ENCODE measurements at regions not wholly inside any gene's neighbourhood (a gene's known extent, or its start where the extent isn't known, plus 50 kb on each side); places are given as distances from the start of the nearest gene placed in this dataset.

DNA sequence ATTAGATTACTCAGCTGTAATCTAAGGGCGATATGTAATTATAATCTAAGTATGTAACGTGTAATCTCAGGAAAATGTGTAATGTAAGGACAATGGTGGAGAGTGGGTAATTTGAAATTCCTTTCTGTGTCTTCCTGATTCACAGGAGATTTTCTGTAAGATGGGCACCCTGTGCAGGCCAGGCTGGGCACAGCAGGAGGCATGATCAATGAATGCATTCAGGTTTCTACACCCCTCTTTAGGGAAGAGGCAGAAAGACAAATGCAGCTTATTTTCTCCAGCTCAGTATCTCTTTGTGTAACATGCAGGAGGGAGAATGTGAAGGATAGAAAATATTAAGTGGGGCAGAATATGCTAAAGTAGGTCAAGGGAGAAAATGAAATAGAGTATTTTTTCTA, 320.1 kb downstream of the PIK3C3 start:
- no TSS peak for BruUV-seq (replicated peaks)
- no peak overlapping the region for H3K4me3 ChIP-seq
- H3K4me1 ChIP-seq (replicated peaks in 1 of 2; ENCODE audit: control insufficient read depth in 2 of 2, insufficient read depth in 2 of 2, low read length in 2 of 2), result no peaks in the 10 kb centered on the region
- in situ Hi-C loops (cut with MboI), result no loop called here
- no peak overlapping the region for H2AFZ ChIP-seq (ENCODE audit: low read depth, low read length)
- ChIA-PET POLR2A (no interaction called here), CTCF (ENCODE audit: low intra/inter-chr PET ratio) (interaction anchor here (0.8 kb wide), 1 partner anchor 223 kb away, joined by 3 read pairs; no protein-coding TSS in a partner anchor)
- no peaks in the 10 kb centered on the region for H3K9me1 ChIP-seq (ENCODE audit: control insufficient read depth, insufficient read depth, low read length)
- H3K36me3 ChIP-seq (ENCODE audit: control insufficient read depth, insufficient read depth, low read length), result no peaks in the 10 kb centered on the region
- no peaks in the 10 kb centered on the region for H3K27me3 ChIP-seq (ENCODE audit: control insufficient read depth in 2 of 2, insufficient read depth in 2 of 2, low read length in 2 of 2)
- FAIRE-seq (no peak), ATAC-seq (no peak), DNase-seq (ENCODE audit: extremely low read depth in 1 of 4, low spot score in 3 of 4) (no peak)
- H3K27ac ChIP-seq (ENCODE audit: extremely low read depth, low read depth, low read length), result no peak overlapping the region
- H3K79me2 ChIP-seq (ENCODE audit: control insufficient read depth, insufficient read depth, low read length), result no peaks in the 10 kb centered on the region
- WGBS (ENCODE audit: insufficient coverage, low coverage, missing lambda C conversion rate), result 6% methylated on average over 2 of the region's 2 CpGs
- H3K4me2 ChIP-seq (ENCODE audit: insufficient read depth, low read length), result no peak overlapping the region
- H3K9ac ChIP-seq (ENCODE audit: insufficient read depth in 1 of 2, low read depth in 2 of 2, low read length in 2 of 2), result no peak overlapping the region
- H3K9me3 ChIP-seq (replicated peaks; ENCODE audit: control insufficient read depth, insufficient read depth, low read depth, low read length), result no peaks in the 10 kb centered on the region
- intact Hi-C loops (cut with micrococcal nuclease), result no loop called here
- no peaks in the 10 kb centered on the region for H4K20me1 ChIP-seq (replicated peaks; ENCODE audit: control insufficient read depth, insufficient read depth, low read length)
- no peak for TF ChIP-seq ZNF436 (CRISPR knock-in tag; IDR thresholded peaks at IDR 0.05)
- no peak for TF ChIP-seq FOSL1 (tag; conservative IDR thresholded peaks at IDR 0.05)
- TF ChIP-seq HDAC2 (IDR thresholded peaks at IDR 0.05), result no peak
- TF ChIP-seq PPARD (CRISPR knock-in tag; IDR thresholded peaks at IDR 0.05), result no peak
- TF ChIP-seq ZBTB12 (CRISPR knock-in tag; IDR thresholded peaks at IDR 0.05), result no peak
- TF ChIP-seq ZNF212 (CRISPR knock-in tag; IDR thresholded peaks at IDR 0.05), result no peak
- no peak for TF ChIP-seq KAT7 (CRISPR knock-in tag; IDR thresholded peaks at IDR 0.05; ENCODE audit: borderline replicate concordance)
- TF ChIP-seq, protein P1, sequence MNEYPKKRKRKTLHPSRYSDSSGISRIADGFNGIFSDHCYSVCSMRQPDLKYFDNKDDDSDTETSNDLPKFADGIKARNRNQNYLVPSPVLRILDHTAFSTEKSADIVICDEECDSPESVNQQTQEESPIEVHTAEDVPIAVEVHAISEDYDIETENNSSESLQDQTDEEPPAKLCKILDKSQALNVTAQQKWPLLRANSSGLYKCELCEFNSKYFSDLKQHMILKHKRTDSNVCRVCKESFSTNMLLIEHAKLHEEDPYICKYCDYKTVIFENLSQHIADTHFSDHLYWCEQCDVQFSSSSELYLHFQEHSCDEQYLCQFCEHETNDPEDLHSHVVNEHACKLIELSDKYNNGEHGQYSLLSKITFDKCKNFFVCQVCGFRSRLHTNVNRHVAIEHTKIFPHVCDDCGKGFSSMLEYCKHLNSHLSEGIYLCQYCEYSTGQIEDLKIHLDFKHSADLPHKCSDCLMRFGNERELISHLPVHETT (CRISPR knock-in tag; conservative IDR thresholded peaks at IDR 0.05 in 1 of 2, IDR thresholded peaks at IDR 0.05 in 1 of 2), result no peak
- TF ChIP-seq SMC3 (conservative IDR thresholded peaks at IDR 0.05; ENCODE audit: insufficient read depth, low read depth, low read length), result no peak
- TF ChIP-seq HNRNPLL (IDR thresholded peaks at IDR 0.05; ENCODE audit: low read depth, low read length, poor library complexity, severe bottlenecking), result no peak
- TF ChIP-seq, protein P2, sequence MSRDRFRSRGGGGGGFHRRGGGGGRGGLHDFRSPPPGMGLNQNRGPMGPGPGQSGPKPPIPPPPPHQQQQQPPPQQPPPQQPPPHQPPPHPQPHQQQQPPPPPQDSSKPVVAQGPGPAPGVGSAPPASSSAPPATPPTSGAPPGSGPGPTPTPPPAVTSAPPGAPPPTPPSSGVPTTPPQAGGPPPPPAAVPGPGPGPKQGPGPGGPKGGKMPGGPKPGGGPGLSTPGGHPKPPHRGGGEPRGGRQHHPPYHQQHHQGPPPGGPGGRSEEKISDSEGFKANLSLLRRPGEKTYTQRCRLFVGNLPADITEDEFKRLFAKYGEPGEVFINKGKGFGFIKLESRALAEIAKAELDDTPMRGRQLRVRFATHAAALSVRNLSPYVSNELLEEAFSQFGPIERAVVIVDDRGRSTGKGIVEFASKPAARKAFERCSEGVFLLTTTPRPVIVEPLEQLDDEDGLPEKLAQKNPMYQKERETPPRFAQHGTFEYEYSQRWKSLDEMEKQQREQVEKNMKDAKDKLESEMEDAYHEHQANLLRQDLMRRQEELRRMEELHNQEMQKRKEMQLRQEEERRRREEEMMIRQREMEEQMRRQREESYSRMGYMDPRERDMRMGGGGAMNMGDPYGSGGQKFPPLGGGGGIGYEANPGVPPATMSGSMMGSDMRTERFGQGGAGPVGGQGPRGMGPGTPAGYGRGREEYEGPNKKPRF (IDR thresholded peaks at IDR 0.05; ENCODE audit: low read depth, low read length), result no peak
- TF ChIP-seq U2AF2 (optimal IDR thresholded peaks at IDR 0.05; ENCODE audit: low read depth, low read length), result no peak
- no peak for TF ChIP-seq DEAF1 (CRISPR knock-in tag; IDR thresholded peaks at IDR 0.05)
- TF ChIP-seq MXI1 (IDR thresholded peaks at IDR 0.05; ENCODE audit: low read depth, low read length), result no peak
- no peak for TF ChIP-seq POLR2AphosphoS5 (IDR thresholded peaks at IDR 0.05; ENCODE audit: control insufficient read depth, insufficient read depth, low read depth, low read length)
- TF ChIP-seq E2F4 (CRISPR knock-in tag; IDR thresholded peaks at IDR 0.05; ENCODE audit: low read depth), result no peak
